Body of pancreas (tissue), 4 donors: ENCODE measurements at regions not wholly inside any gene's neighbourhood (a gene's known extent, or its start where the extent isn't known, plus 50 kb on each side); places are given as distances from the start of the nearest gene placed in this dataset.

Experiments used
- ATAC-seq: fragments of 150-250 bp; one replicate; pipeline ENCODE4 v1.9.1; 2016
- DNase-seq, 4 donors: peaks; one replicate each; pipeline ENCODE4 v3.0.0-alpha.2; 2019
- H3K27ac ChIP-seq, 4 donors: fragments of 200-600 bp; sonication (generic); 1 replicate in 3 of 4; 2 replicates in 1 of 4; pipeline versions ENCODE4 v1.5.1 to v1.6.1; 2016 to 2019; ENCODE audit warnings: mild to moderate bottlenecking in 1 of 4, mixed read lengths in 1 of 4, moderate library complexity in 1 of 4
- H3K27me3 ChIP-seq, 2 donors: fragments of 200-600 bp; sonication (generic); one replicate each; pipeline ENCODE4 v1.6.0; 2016; ENCODE audit warnings: mild to moderate bottlenecking in 1 of 2
- H3K36me3 ChIP-seq, 2 donors: fragments of 200-600 bp; sonication (generic); replicated peaks in 1 of 2; 2 replicates each; pipeline ENCODE4 v1.5.1; 2016; ENCODE audit warnings: low read depth in 2 of 2; ENCODE audit not compliant: insufficient read depth in 1 of 2
- H3K4me1 ChIP-seq: fragments of 200-600 bp; sonication (generic); one replicate; pipeline ENCODE4 v1.6.0; 2016
- H3K4me3 ChIP-seq, 2 donors: fragments of 200-600 bp; sonication (generic); 1 replicate in 1 of 2; 2 replicates in 1 of 2; pipeline ENCODE4 v1.5.1; 2016 to 2019
- H3K9me3 ChIP-seq, 3 donors: fragments of 200-600 bp; sonication (generic); 1 replicate in 2 of 3; 2 replicates in 1 of 3; pipeline ENCODE4 v1.5.1; 2016
- POLR2A ChIP-seq, 3 donors: fragments of 450-650 bp; IDR thresholded peaks; one replicate each; pipeline ENCODE4 v1.6.1; 2016; ENCODE audit warnings: antibody characterized with exemption in 3 of 3, mild to moderate bottlenecking in 2 of 3
- WGBS, 2 donors: methylation state at CpG; one replicate each; pipeline ENCODE4 v1.1.5; 2017; 5-methylcytosine and 5-hydroxymethylcytosine counted together
- intact Hi-C: fragments of 100-400 bp; cut with DNase I; formaldehyde crosslinking; loops from one replicate; pipeline ENCODE4 v1.15.1; 2023
- TF ChIP-seq, protein P1 (sequence below), 7 experiments: fragments of 450-650 bp in 4 of 7; fragments of 200-600 bp in 3 of 7; sonication (generic) in 3 of 7; IDR thresholded peaks; one replicate each; pipeline ENCODE4 v1.5.1; 2016 to 2019; ENCODE audit warnings: antibody characterized with exemption in 7 of 7

DNA sequence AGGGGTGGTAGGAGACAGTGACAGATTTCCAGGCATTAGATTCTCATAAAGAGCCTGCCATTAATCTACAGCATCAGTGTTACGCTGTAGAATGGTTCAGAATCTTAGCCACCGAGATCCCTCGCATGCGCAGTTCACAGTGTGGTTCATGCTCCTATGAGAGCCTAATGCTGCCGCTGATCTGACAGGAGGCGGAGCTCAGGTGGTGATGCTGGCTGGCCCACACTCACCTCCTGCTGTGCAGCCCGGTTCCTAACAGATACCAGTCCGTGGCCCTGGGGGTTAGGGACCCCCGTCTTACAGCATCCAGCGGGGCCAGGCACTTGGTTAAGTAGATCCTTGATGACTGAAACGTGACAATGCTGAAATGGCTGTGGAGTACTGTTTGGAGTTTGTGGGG lies 163.6 kb upstream of the C1orf21 start:
- no peaks in the 10 kb centered on the region for H3K27me3 ChIP-seq
- intact Hi-C loops = loop anchor here (10.0 kb wide), 1 partner anchor 148 kb away; no protein-coding TSS in a partner anchor
- H3K9me3 ChIP-seq = no peaks in the 10 kb centered on the region
- H3K27ac ChIP-seq = no peak overlapping the region
- DNase-seq (peak in 1 of 4 donors; percentile 47), ATAC-seq (no peak)
- 67 to 88% methylated on average over 8 to 11 of the region's 11 CpGs for WGBS, 2 donors
- H3K4me1 ChIP-seq = peaks cover 5% of the 10 kb centered on the region
- TF ChIP-seq, protein P1, sequence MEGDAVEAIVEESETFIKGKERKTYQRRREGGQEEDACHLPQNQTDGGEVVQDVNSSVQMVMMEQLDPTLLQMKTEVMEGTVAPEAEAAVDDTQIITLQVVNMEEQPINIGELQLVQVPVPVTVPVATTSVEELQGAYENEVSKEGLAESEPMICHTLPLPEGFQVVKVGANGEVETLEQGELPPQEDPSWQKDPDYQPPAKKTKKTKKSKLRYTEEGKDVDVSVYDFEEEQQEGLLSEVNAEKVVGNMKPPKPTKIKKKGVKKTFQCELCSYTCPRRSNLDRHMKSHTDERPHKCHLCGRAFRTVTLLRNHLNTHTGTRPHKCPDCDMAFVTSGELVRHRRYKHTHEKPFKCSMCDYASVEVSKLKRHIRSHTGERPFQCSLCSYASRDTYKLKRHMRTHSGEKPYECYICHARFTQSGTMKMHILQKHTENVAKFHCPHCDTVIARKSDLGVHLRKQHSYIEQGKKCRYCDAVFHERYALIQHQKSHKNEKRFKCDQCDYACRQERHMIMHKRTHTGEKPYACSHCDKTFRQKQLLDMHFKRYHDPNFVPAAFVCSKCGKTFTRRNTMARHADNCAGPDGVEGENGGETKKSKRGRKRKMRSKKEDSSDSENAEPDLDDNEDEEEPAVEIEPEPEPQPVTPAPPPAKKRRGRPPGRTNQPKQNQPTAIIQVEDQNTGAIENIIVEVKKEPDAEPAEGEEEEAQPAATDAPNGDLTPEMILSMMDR (IDR thresholded peaks at IDR 0.05) = no peak
- H3K4me3 ChIP-seq = no peak overlapping the region
- H3K36me3 ChIP-seq = no peaks in the 10 kb centered on the region

DNA sequence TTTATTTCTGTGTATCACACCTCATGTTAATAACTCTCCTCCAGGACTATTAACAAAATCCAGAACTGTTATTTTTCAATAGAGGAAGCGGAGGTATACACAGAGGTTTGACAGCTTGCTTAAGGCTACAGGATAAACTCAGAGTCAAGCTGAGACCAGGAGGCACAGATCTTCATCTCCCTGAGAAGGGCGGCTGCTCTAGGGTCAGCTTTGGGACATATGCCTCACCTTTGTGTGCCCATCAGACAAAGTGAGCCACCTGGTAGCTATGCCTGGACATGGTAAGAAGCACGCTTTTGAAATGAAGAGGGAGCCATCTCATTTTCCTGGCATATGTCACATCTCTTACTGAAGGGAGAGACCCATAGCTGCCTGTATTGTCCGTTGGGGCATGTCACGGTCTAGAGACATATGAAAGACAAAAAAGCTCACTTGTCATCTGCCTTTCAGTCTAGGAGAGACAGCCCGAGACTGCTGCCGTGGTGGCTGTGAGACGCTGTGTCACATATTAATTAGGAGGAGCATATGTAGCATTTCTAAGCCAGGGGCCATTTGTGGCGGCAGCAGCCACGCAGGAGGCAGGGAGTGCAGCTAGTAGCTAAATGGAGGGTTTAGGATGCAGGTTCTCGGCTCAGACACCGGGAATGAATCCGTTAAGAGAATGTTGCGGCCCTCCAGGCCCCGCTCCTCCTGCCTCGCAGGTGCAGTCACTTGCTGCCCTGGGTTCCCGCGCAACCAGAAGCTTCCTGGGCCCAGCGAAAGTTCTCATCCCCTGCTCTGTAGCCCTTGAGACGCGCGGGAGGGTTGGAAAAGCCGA lies 161.3 kb upstream of the C1orf21 start:
- ATAC-seq (no peak), DNase-seq (no peak)
- Histone ChIP-seq H3K4me1 (peaks cover 5% of the 10 kb centered on the region), H3K9me3 (no peaks in the 10 kb centered on the region), H3K4me3 (no peak overlapping the region), H3K27me3 (no peaks in the 10 kb centered on the region), H3K36me3 (no peaks in the 10 kb centered on the region), H3K27ac (no peak overlapping the region)
- 88 to 89% methylated on average over 9 to 23 of the region's 23 CpGs for WGBS, 2 donors
- intact Hi-C loops = loop anchor here (10.0 kb wide), 1 partner anchor 151 kb away; no protein-coding TSS in a partner anchor
- TF ChIP-seq, protein P1 (IDR thresholded peaks at IDR 0.05) = no peak
- TF ChIP-seq POLR2A (IDR thresholded peaks at IDR 0.05) = no peak

GRCh38 chr1:184226100-184226487 lies 160.7 kb upstream of the C1orf21 start:
- DNase-seq = no peak
- Histone ChIP-seq H3K9me3 (no peaks in the 10 kb centered on the region), H3K27ac (no peak overlapping the region), H3K4me3 (no peak overlapping the region), H3K27me3 (no peaks in the 10 kb centered on the region), H3K36me3 (no peaks in the 10 kb centered on the region), H3K4me1 (peaks cover 5% of the 10 kb centered on the region)
- WGBS, 2 donors = 90 to 91% methylated on average over 14 to 15 of the region's 15 CpGs
- no peak for ATAC-seq
- TF ChIP-seq POLR2A (IDR thresholded peaks at IDR 0.05) = no peak
- TF ChIP-seq, protein P1 (IDR thresholded peaks at IDR 0.05) = no peak
- intact Hi-C loops = loop anchor here (10.0 kb wide), 1 partner anchor 151 kb away; no protein-coding TSS in a partner anchor

GRCh38 chr1:184228558-184228957 lies 158.3 kb upstream of the C1orf21 start:
- no peak for ATAC-seq
- no peak overlapping the region for H3K4me3 ChIP-seq

More at GRCh38 chr1:184228558-184228957, 158.3 kb upstream of the C1orf21 start:
- no peaks in the 10 kb centered on the region for H3K4me1 ChIP-seq
- H3K36me3 ChIP-seq = no peaks in the 10 kb centered on the region
- DNase-seq = no peak
- H3K27ac ChIP-seq = no peak overlapping the region
- no peaks in the 10 kb centered on the region for H3K27me3 ChIP-seq
- WGBS, 2 donors = 76 to 86% methylated on average over 2 of the region's 2 CpGs
- intact Hi-C loops = loop anchor here (10.0 kb wide), 1 partner anchor 154 kb away; no protein-coding TSS in a partner anchor
- TF ChIP-seq POLR2A (IDR thresholded peaks at IDR 0.05) = no peak
- TF ChIP-seq, protein P1 (IDR thresholded peaks at IDR 0.05) = no peak
- no peaks in the 10 kb centered on the region for H3K9me3 ChIP-seq
